Activated naive CD4-positive, alpha-beta T cell treated with anti-CD3 and anti-CD28 coated beads for 36 hours (primary cell): ENCODE measurements at regions not wholly inside any gene's neighbourhood (a gene's known extent, or its start where the extent isn't known, plus 50 kb on each side); places are given as distances from the start of the nearest gene placed in this dataset.
"Not testable (repeated sequence)": the region's sequence is repeated elsewhere in the genome, so short reads cannot be mapped to it uniquely, and the experiment has no call there.

Experiments used
- CTCF ChIA-PET: fragments of 350-600 bp; sonication (Branson Sonifier 250); formaldehyde crosslinking; loops from one replicate; lab custom pipeline; 2021; ENCODE audit warnings: antibody characterized with exemption; lab: Charles Lee
- DNase-seq: peaks from one replicate; pipeline ENCODE4 v3.0.0-alpha.2; 2020
- H3K27ac Mint-ChIP-seq: one replicate; pipeline ENCODE4 v1.8.0; 2021; ENCODE audit warnings: mild to moderate bottlenecking, mixed read lengths
- H3K27me3 Mint-ChIP-seq: one replicate; pipeline ENCODE4 v1.8.0; 2021; ENCODE audit warnings: low read depth, mixed read lengths
- H3K36me3 Mint-ChIP-seq: one replicate; pipeline ENCODE4 v1.8.0; 2021; ENCODE audit warnings: low read depth, mixed read lengths
- H3K4me1 Mint-ChIP-seq: one replicate; pipeline ENCODE4 v1.8.0; 2021; ENCODE audit warnings: low read depth, mixed read lengths
- H3K4me3 Mint-ChIP-seq: one replicate; pipeline ENCODE4 v1.8.0; 2021; ENCODE audit warnings: mild to moderate bottlenecking, moderate library complexity, mixed read lengths
- H3K9me3 Mint-ChIP-seq: one replicate; pipeline ENCODE4 v1.8.0; 2021; ENCODE audit warnings: mixed read lengths
- intact Hi-C: fragments of 100-400 bp; cut with micrococcal nuclease; formaldehyde crosslinking; loops from one replicate; pipeline ENCODE4 v1.15.1; 2023

GRCh38 chr21:6545288-6545687 lies 3976.1 kb upstream of the TPTE start:
- CTCF ChIA-PET: not testable (repeated sequence)

GRCh38 chr21:6551045-6551444 lies 3970.3 kb upstream of the TPTE start:
- CTCF ChIA-PET: not testable (repeated sequence)

More at GRCh38 chr21:6545288-6545687, 3976.1 kb upstream of the TPTE start:
- H3K36me3 Mint-ChIP-seq, H3K27me3 Mint-ChIP-seq, H3K9me3 Mint-ChIP-seq, H3K27ac Mint-ChIP-seq, DNase-seq, H3K4me3 Mint-ChIP-seq, intact Hi-C loops, H3K4me1 Mint-ChIP-seq: not testable (repeated sequence)

GRCh38 chr21:6553505-6554376 lies 3967.6 kb upstream of the TPTE start:
- CTCF ChIA-PET, H3K36me3 Mint-ChIP-seq, H3K27ac Mint-ChIP-seq, DNase-seq, H3K27me3 Mint-ChIP-seq, intact Hi-C loops, H3K9me3 Mint-ChIP-seq, H3K4me1 Mint-ChIP-seq, H3K4me3 Mint-ChIP-seq: not testable (repeated sequence)

More at GRCh38 chr21:6551045-6551444, 3970.3 kb upstream of the TPTE start:
- H3K4me3 Mint-ChIP-seq, H3K27me3 Mint-ChIP-seq, DNase-seq, intact Hi-C loops, H3K9me3 Mint-ChIP-seq, H3K4me1 Mint-ChIP-seq, H3K27ac Mint-ChIP-seq, H3K36me3 Mint-ChIP-seq: not testable (repeated sequence)

GRCh38 chr21:6554377-6554864 lies 3967.0 kb upstream of the TPTE start:
- H3K9me3 Mint-ChIP-seq, intact Hi-C loops, H3K27me3 Mint-ChIP-seq, H3K36me3 Mint-ChIP-seq, H3K27ac Mint-ChIP-seq, H3K4me1 Mint-ChIP-seq, H3K4me3 Mint-ChIP-seq, CTCF ChIA-PET, DNase-seq: not testable (repeated sequence)

- H3K9me3 Mint-ChIP-seq, H3K4me3 Mint-ChIP-seq, CTCF ChIA-PET, DNase-seq, H3K27me3 Mint-ChIP-seq, H3K27ac Mint-ChIP-seq, H3K4me1 Mint-ChIP-seq, intact Hi-C loops, H3K36me3 Mint-ChIP-seq: not testable (repeated sequence)
Observed at GRCh38 chr21:6556516-6556915, 3964.9 kb upstream of the TPTE start.

- H3K27me3 Mint-ChIP-seq, H3K36me3 Mint-ChIP-seq, H3K9me3 Mint-ChIP-seq, H3K4me3 Mint-ChIP-seq, DNase-seq, CTCF ChIA-PET, H3K27ac Mint-ChIP-seq, H3K4me1 Mint-ChIP-seq, intact Hi-C loops: not testable (repeated sequence)
Observed at GRCh38 chr21:6557415-6557814, 3964.0 kb upstream of the TPTE start.

GRCh38 chr21:6561168-6561567 lies 3960.2 kb upstream of the TPTE start:
- H3K9me3 Mint-ChIP-seq, DNase-seq, H3K27ac Mint-ChIP-seq, H3K4me1 Mint-ChIP-seq, intact Hi-C loops, H3K27me3 Mint-ChIP-seq, H3K36me3 Mint-ChIP-seq, H3K4me3 Mint-ChIP-seq, CTCF ChIA-PET: not testable (repeated sequence)

GRCh38 chr21:6561578-6561977 lies 3959.8 kb upstream of the TPTE start:
- H3K9me3 Mint-ChIP-seq, DNase-seq, H3K27me3 Mint-ChIP-seq, CTCF ChIA-PET, H3K27ac Mint-ChIP-seq, intact Hi-C loops, H3K36me3 Mint-ChIP-seq, H3K4me1 Mint-ChIP-seq, H3K4me3 Mint-ChIP-seq: not testable (repeated sequence)

GRCh38 chr21:6564543-6565166 lies 3956.7 kb upstream of the TPTE start:
- not testable (repeated sequence) for H3K36me3 Mint-ChIP-seq, H3K27me3 Mint-ChIP-seq, H3K4me1 Mint-ChIP-seq

GRCh38 chr21:6565190-6566094 lies 3955.9 kb upstream of the TPTE start:
- DNase-seq: peak; percentile 51
- intact Hi-C loops, CTCF ChIA-PET, H3K27me3 Mint-ChIP-seq, H3K4me1 Mint-ChIP-seq, H3K27ac Mint-ChIP-seq, H3K36me3 Mint-ChIP-seq, H3K9me3 Mint-ChIP-seq, H3K4me3 Mint-ChIP-seq: not testable (repeated sequence)

More at GRCh38 chr21:6564543-6565166, 3956.7 kb upstream of the TPTE start:
- CTCF ChIA-PET, H3K9me3 Mint-ChIP-seq, DNase-seq, intact Hi-C loops, H3K27ac Mint-ChIP-seq, H3K4me3 Mint-ChIP-seq: not testable (repeated sequence)

GRCh38 chr21:6567542-6567941 lies 3953.8 kb upstream of the TPTE start:
- not testable (repeated sequence) for H3K4me1 Mint-ChIP-seq

GRCh38 chr21:6569152-6569551 lies 3952.2 kb upstream of the TPTE start:
- H3K27me3 Mint-ChIP-seq, intact Hi-C loops, H3K4me1 Mint-ChIP-seq, H3K4me3 Mint-ChIP-seq, CTCF ChIA-PET, H3K36me3 Mint-ChIP-seq, DNase-seq, H3K27ac Mint-ChIP-seq, H3K9me3 Mint-ChIP-seq: not testable (repeated sequence)

More at GRCh38 chr21:6567542-6567941, 3953.8 kb upstream of the TPTE start:
- intact Hi-C loops, CTCF ChIA-PET, H3K27ac Mint-ChIP-seq, H3K9me3 Mint-ChIP-seq, DNase-seq, H3K27me3 Mint-ChIP-seq, H3K4me3 Mint-ChIP-seq, H3K36me3 Mint-ChIP-seq: not testable (repeated sequence)
